ENCODE measurements at regions not wholly inside any gene's neighbourhood (a gene's known extent, or its start where the extent isn't known, plus 50 kb on each side); places are given as distances from the start of the nearest gene placed in this dataset.

- H3K9me3 ChIP-seq (ENCODE audit: control insufficient read depth, low read depth, low read length) = no peaks in the 10 kb centered on the region
- no peaks in the 10 kb centered on the region for H3K4me1 ChIP-seq (ENCODE audit: control insufficient read depth, extremely low read depth, insufficient read depth, low read length)
- no peak overlapping the region for H2AFZ ChIP-seq (ENCODE audit: control insufficient read depth, low read length)
- H3K9ac ChIP-seq (ENCODE audit: control insufficient read depth, extremely low read depth, insufficient read depth, low read length) = no peak overlapping the region
- dilution Hi-C loops (cut with MboI; ENCODE audit: extremely low pct_ligation_motif_present, low sequenced_read_pairs) = no loop called here
- H4K20me1 ChIP-seq (ENCODE audit: control insufficient read depth, extremely low read depth, insufficient read depth, low read length) = no peaks in the 10 kb centered on the region
- H3K79me2 ChIP-seq (ENCODE audit: control insufficient read depth, insufficient read depth, low read length) = no peaks in the 10 kb centered on the region
- no peak overlapping the region for H3K4me3 ChIP-seq (ENCODE audit: control insufficient read depth in 2 of 3, extremely low read depth in 1 of 3, insufficient read depth in 2 of 3, low read depth in 1 of 3, low read length in 3 of 3)
- H3K9me1 ChIP-seq (ENCODE audit: control insufficient read depth, extremely low read depth, insufficient read depth, low read length) = no peaks in the 10 kb centered on the region
- no peak overlapping the region for H3K4me2 ChIP-seq (ENCODE audit: control insufficient read depth, extremely low read depth, insufficient read depth, low read depth, low read length)
- DNase-seq (ENCODE audit: low read depth, low spot score) (no peak), FAIRE-seq (no peak)
- no peaks in the 10 kb centered on the region for H3K27me3 ChIP-seq (ENCODE audit: control insufficient read depth, extremely low read depth, insufficient read depth, low read length)
- H3K27ac ChIP-seq (ENCODE audit: control insufficient read depth, insufficient read depth, low read length) = no peak overlapping the region
- no peaks in the 10 kb centered on the region for H3K36me3 ChIP-seq (ENCODE audit: control insufficient read depth in 2 of 2, extremely low read depth in 1 of 2, insufficient read depth in 2 of 2, low read length in 2 of 2)
- no peak for TF ChIP-seq EZH2 (IDR thresholded peaks at IDR 0.05; ENCODE audit: low read length)
- TF ChIP-seq CTCF (optimal IDR thresholded peaks at IDR 0.05 in 1 of 3, IDR thresholded peaks at IDR 0.05 in 1 of 3, conservative IDR thresholded peaks at IDR 0.05 in 1 of 3; ENCODE audit: extremely low read depth in 1 of 3, insufficient read depth in 2 of 3, low read length in 3 of 3) = no peak
These were observed 410.9 kb upstream of the PRR16 start for GRCh38 chr5:120052916-120053828.

- Histone ChIP-seq H3K27me3 (ENCODE audit: control insufficient read depth, extremely low read depth, insufficient read depth, low read length) (no peaks in the 10 kb centered on the region), H4K20me1 (ENCODE audit: control insufficient read depth, extremely low read depth, insufficient read depth, low read length) (no peaks in the 10 kb centered on the region), H3K4me1 (ENCODE audit: control insufficient read depth, extremely low read depth, insufficient read depth, low read length) (no peaks in the 10 kb centered on the region), H3K27ac (ENCODE audit: control insufficient read depth, insufficient read depth, low read length) (no peak overlapping the region), H2AFZ (ENCODE audit: control insufficient read depth, low read length) (no peak overlapping the region), H3K4me3 (ENCODE audit: control insufficient read depth in 2 of 3, extremely low read depth in 1 of 3, insufficient read depth in 2 of 3, low read depth in 1 of 3, low read length in 3 of 3) (no peak overlapping the region), H3K79me2 (ENCODE audit: control insufficient read depth, insufficient read depth, low read length) (no peaks in the 10 kb centered on the region), H3K36me3 (ENCODE audit: control insufficient read depth in 2 of 2, extremely low read depth in 1 of 2, insufficient read depth in 2 of 2, low read length in 2 of 2) (no peaks in the 10 kb centered on the region), H3K9me3 (ENCODE audit: control insufficient read depth, low read depth, low read length) (no peaks in the 10 kb centered on the region), H3K4me2 (ENCODE audit: control insufficient read depth, extremely low read depth, insufficient read depth, low read depth, low read length) (no peak overlapping the region), H3K9me1 (ENCODE audit: control insufficient read depth, extremely low read depth, insufficient read depth, low read length) (no peaks in the 10 kb centered on the region), H3K9ac (ENCODE audit: control insufficient read depth, extremely low read depth, insufficient read depth, low read length) (no peak overlapping the region)
- dilution Hi-C loops (cut with MboI; ENCODE audit: extremely low pct_ligation_motif_present, low sequenced_read_pairs) = no loop called here
- TF ChIP-seq EZH2 (IDR thresholded peaks at IDR 0.05; ENCODE audit: low read length) = no peak
- TF ChIP-seq CTCF (optimal IDR thresholded peaks at IDR 0.05 in 1 of 3, IDR thresholded peaks at IDR 0.05 in 1 of 3, conservative IDR thresholded peaks at IDR 0.05 in 1 of 3; ENCODE audit: extremely low read depth in 1 of 3, insufficient read depth in 2 of 3, low read length in 3 of 3) = no peak
- FAIRE-seq = no peak
- no peak for DNase-seq (ENCODE audit: low read depth, low spot score)
These were observed 410.3 kb upstream of the PRR16 start for GRCh38 chr5:120053841-120054240.
